Type B pancreatic cell (in vitro differentiated cells): ENCODE measurements at regions not wholly inside any gene's neighbourhood (a gene's known extent, or its start where the extent isn't known, plus 50 kb on each side); places are given as distances from the start of the nearest gene placed in this dataset.
A peak's percentile ranks its signal among the peaks of the same experiment; 100 is the strongest.
"Not testable (repeated sequence)": the region's sequence is repeated elsewhere in the genome, so short reads cannot be mapped to it uniquely, and the experiment has no call there.

Experiments used
- DNase-seq: peaks from one replicate; pipeline ENCODE4 v3.0.0; 2021; ENCODE audit warnings: mixed read lengths; ENCODE audit not compliant: unreplicated experiment; ENCODE audit errors: extremely low spot score
- H3K27ac Mint-ChIP-seq: 2 replicates; pipeline ENCODE4 v1.8.0; 2021; ENCODE audit warnings: mild to moderate bottlenecking, mixed read lengths
- H3K27me3 Mint-ChIP-seq: 2 replicates; pipeline ENCODE4 v1.8.0; 2021; ENCODE audit warnings: mixed read lengths
- H3K36me3 Mint-ChIP-seq: 2 replicates; pipeline ENCODE4 v1.8.0; 2021; ENCODE audit warnings: mixed read lengths
- H3K4me1 Mint-ChIP-seq: one replicate; pipeline ENCODE4 v1.8.0; 2021; ENCODE audit warnings: mixed read lengths; ENCODE audit not compliant: unreplicated experiment
- H3K4me3 Mint-ChIP-seq: 2 replicates; pipeline ENCODE4 v1.8.0; 2021; ENCODE audit warnings: mild to moderate bottlenecking, mixed read lengths
- H3K9me3 Mint-ChIP-seq: 2 replicates; pipeline ENCODE4 v1.8.0; 2021; ENCODE audit warnings: mixed read lengths
- TF ChIP-seq, protein P1 (sequence below): fragments of 200-600 bp; sonication (generic); conservative IDR thresholded peaks from 2 replicates; pipeline ENCODE4 v1.5.0; 2021; ENCODE audit warnings: antibody characterized with exemption, mild to moderate bottlenecking

DNA sequence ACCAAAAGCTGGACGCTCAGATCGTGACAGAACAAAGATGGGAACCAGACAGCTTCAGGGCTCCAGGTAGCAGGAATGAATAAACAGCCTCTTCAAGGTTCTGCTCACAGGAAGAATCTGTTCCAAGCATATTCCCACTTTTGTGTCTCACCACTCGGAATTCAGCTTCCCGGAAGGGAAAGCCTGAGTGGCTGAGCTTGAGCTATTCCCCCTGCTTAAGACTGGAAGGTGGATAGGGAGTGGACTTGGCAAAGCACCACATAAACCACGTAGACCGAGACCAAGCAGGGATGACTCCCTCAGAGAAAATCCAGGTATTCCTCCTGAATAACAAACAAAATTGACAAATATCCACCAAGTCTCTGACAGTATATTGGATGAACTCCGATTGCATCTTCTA lies 180.2 kb upstream of the NR2F2 start:
- H3K36me3 Mint-ChIP-seq, result peaks cover 7% of the 10 kb centered on the region
- TF ChIP-seq, protein P1, sequence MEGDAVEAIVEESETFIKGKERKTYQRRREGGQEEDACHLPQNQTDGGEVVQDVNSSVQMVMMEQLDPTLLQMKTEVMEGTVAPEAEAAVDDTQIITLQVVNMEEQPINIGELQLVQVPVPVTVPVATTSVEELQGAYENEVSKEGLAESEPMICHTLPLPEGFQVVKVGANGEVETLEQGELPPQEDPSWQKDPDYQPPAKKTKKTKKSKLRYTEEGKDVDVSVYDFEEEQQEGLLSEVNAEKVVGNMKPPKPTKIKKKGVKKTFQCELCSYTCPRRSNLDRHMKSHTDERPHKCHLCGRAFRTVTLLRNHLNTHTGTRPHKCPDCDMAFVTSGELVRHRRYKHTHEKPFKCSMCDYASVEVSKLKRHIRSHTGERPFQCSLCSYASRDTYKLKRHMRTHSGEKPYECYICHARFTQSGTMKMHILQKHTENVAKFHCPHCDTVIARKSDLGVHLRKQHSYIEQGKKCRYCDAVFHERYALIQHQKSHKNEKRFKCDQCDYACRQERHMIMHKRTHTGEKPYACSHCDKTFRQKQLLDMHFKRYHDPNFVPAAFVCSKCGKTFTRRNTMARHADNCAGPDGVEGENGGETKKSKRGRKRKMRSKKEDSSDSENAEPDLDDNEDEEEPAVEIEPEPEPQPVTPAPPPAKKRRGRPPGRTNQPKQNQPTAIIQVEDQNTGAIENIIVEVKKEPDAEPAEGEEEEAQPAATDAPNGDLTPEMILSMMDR, result no peak
- no peaks in the 10 kb centered on the region for H3K27me3 Mint-ChIP-seq
- H3K4me3 Mint-ChIP-seq, result no peak overlapping the region
- H3K4me1 Mint-ChIP-seq, result peaks cover 7% of the 10 kb centered on the region
- H3K27ac Mint-ChIP-seq, result no peak overlapping the region
- peaks cover 5% of the 10 kb centered on the region for H3K9me3 Mint-ChIP-seq
- DNase-seq, result no peak

DNA sequence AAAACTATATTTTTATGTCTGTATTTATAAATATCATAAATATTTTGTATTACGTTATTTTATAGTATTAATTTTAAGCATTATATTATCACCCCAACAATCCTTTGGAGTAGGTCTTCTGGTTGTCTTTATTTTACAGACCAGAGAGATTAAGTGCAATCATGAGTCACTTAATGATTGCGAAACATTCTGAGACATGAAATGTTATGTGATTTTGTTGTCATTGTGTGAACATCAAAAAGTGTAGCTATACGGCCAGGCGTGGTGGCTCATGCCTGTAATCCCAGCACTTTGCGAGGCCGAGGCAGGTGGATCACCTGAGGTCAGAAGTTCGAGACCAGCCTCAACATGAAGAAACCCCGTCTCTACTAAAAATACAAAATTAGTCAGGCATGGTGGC lies 178.8 kb upstream of the NR2F2 start:
- not testable (repeated sequence) for H3K9me3 Mint-ChIP-seq, H3K27me3 Mint-ChIP-seq, H3K36me3 Mint-ChIP-seq, H3K4me1 Mint-ChIP-seq, H3K27ac Mint-ChIP-seq, H3K4me3 Mint-ChIP-seq, DNase-seq

DNA sequence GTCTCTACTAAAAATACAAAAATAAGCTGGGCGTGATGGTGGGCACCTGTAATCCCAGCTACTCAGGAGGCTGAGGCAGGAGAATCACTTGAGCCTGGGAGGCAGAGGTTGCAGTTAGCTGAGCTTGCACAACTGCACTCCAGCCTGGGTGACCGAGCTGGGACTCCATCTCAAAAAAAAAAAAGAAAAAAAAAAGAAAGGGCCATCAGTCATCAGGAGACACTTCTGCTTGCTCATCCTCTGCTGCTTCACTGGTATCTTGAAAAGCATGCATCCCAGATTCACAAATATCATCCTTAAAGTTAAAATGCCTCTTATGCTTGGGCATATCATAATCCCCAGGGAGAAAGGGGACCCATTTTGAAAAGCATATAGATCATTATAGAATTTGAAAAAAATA lies 176.6 kb upstream of the NR2F2 start:
- Mint-ChIP-seq H3K4me1 (peaks cover 3% of the 10 kb centered on the region), H3K9me3 (no peaks in the 10 kb centered on the region), H3K4me3 (no peak overlapping the region), H3K27me3 (no peaks in the 10 kb centered on the region), H3K27ac (no peak overlapping the region), H3K36me3 (peaks cover 6% of the 10 kb centered on the region)
- no peak for DNase-seq
- TF ChIP-seq, protein P1, result no peak

DNA sequence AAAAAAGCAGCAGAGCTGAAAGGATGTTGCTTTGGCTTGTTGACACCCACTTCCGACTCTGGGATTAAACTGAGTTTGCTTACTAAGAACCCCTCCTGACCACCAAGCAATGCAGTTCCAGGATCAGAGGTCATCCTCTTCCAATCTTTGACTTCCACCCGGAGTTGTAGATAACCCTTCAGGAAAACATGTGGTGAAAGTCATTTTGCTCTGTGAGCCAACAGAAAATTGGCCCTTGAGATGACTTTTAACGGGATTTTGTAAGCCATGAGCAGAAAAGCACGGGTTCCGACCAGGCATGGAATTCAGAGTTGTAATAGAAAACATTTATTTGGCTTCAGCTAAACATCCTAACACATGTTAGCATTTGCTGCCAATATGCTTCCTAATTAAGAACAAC lies 171.6 kb upstream of the NR2F2 start:
- TF ChIP-seq, protein P1, result no peak
- no peak for DNase-seq
- no peaks in the 10 kb centered on the region for H3K27me3 Mint-ChIP-seq
- peaks cover 6% of the 10 kb centered on the region for H3K9me3 Mint-ChIP-seq
- H3K4me1 Mint-ChIP-seq, result peaks cover 23% of the 10 kb centered on the region
- H3K36me3 Mint-ChIP-seq, result peaks cover 7% of the 10 kb centered on the region
- H3K4me3 Mint-ChIP-seq, result no peak overlapping the region
- no peak overlapping the region for H3K27ac Mint-ChIP-seq

DNA sequence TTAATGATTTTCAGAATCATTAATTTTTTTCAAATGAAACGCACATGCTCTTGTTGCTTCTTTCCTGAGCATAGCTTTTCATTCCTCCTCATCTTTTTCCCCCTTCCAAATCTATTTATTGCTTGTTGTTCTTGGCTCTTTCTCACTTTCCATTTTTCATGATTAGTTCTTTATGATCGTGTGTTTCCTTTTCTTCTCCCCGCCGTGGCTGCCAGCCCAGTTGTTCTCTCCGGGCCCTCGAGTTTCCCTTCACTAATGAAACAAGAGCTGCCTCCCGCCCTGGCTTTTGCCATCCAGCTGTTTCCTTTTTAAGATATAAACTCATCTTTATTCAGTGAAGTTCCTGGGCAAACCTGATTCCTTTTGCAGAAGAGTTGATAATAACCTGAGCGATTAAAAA lies 170.2 kb upstream of the NR2F2 start:
- Mint-ChIP-seq H3K4me1 (peaks cover 32% of the 10 kb centered on the region), H3K9me3 (peaks cover 6% of the 10 kb centered on the region), H3K27ac (no peak overlapping the region), H3K36me3 (peaks cover 7% of the 10 kb centered on the region), H3K27me3 (no peaks in the 10 kb centered on the region), H3K4me3 (peak overlapping the region; percentile 33)
- no peak for DNase-seq
- TF ChIP-seq, protein P1, result no peak

DNA sequence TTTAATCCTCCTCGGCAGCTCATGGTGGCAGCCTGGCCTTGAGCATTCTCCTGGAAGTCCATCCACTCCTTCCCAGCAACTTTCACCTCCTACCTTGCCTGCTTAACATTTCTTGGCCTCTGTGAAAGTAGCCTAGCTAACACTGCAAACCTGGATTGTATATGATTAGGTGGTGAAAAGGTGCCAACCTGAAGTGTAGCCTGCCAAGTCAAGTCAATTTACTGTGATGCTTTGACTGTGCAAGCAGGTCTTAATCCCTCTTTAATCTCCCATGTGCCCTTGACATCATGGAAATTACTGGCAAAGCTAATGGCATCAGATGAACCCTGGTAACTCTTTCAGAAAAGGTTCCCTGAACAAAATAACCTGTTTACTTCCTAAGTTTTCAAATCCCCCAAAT lies 169.7 kb upstream of the NR2F2 start:
- H3K36me3 Mint-ChIP-seq, result peaks cover 7% of the 10 kb centered on the region
- TF ChIP-seq, protein P1, result no peak
- H3K27me3 Mint-ChIP-seq, result no peaks in the 10 kb centered on the region
- no peak for DNase-seq
- H3K4me3 Mint-ChIP-seq, result no peak overlapping the region
- H3K27ac Mint-ChIP-seq, result no peak overlapping the region
- peaks cover 6% of the 10 kb centered on the region for H3K9me3 Mint-ChIP-seq
- peaks cover 35% of the 10 kb centered on the region for H3K4me1 Mint-ChIP-seq
